Keratinocyte (primary cell): ENCODE measurements at regions not wholly inside any gene's neighbourhood (a gene's known extent, or its start where the extent isn't known, plus 50 kb on each side); places are given as distances from the start of the nearest gene placed in this dataset.

Experiments used
- EZH2 ChIP-seq: IDR thresholded peaks from one replicate; pipeline ENCODE4 v1.6.1; 2012; ENCODE audit warnings: inconsistent platforms, mild to moderate bottlenecking, low read length, moderate library complexity
- TF ChIP-seq, protein P1 (sequence below), 3 experiments: IDR thresholded peaks in 1 of 3; conservative IDR thresholded peaks in 1 of 3; optimal IDR thresholded peaks in 1 of 3; 2 replicates in 2 of 3; 3 replicates in 1 of 3; pipeline versions ENCODE3 to v1.5.1; 2011; ENCODE audit warnings: low read length in 3 of 3, mild to moderate bottlenecking in 3 of 3, moderate library complexity in 2 of 3, control low read depth in 1 of 3, inconsistent platforms in 1 of 3; ENCODE audit not compliant: insufficient read depth in 2 of 3; ENCODE audit errors: extremely low read depth in 1 of 3

DNA sequence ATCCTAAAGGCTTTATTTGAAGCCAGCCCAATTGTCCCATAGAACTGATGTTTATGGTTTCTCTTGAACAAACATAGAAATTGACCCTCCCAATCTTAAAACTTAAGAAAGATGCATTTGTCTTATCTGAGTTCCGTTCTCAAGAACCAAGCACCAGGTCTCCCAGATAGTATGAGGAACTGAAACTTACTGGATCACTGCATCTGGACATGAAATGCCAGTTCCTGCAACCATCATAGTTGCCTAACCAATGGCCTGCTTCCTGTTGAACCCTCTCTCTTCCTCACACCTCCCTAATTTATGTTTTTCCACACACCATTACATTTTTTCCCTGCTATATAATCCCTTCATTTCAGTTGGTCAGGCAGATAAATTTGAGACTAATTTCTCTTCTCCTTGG, 478.9 kb downstream of the HTR1A start:
- TF ChIP-seq, protein P1, sequence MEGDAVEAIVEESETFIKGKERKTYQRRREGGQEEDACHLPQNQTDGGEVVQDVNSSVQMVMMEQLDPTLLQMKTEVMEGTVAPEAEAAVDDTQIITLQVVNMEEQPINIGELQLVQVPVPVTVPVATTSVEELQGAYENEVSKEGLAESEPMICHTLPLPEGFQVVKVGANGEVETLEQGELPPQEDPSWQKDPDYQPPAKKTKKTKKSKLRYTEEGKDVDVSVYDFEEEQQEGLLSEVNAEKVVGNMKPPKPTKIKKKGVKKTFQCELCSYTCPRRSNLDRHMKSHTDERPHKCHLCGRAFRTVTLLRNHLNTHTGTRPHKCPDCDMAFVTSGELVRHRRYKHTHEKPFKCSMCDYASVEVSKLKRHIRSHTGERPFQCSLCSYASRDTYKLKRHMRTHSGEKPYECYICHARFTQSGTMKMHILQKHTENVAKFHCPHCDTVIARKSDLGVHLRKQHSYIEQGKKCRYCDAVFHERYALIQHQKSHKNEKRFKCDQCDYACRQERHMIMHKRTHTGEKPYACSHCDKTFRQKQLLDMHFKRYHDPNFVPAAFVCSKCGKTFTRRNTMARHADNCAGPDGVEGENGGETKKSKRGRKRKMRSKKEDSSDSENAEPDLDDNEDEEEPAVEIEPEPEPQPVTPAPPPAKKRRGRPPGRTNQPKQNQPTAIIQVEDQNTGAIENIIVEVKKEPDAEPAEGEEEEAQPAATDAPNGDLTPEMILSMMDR (optimal IDR thresholded peaks at IDR 0.05 in 1 of 3, IDR thresholded peaks at IDR 0.05 in 1 of 3, conservative IDR thresholded peaks at IDR 0.05 in 1 of 3; ENCODE audit: extremely low read depth in 1 of 3, insufficient read depth in 2 of 3, low read length in 3 of 3): no peak
- no peak for TF ChIP-seq EZH2
